Thoracic aorta (tissue), 2 donors: ENCODE measurements at regions not wholly inside any gene's neighbourhood (a gene's known extent, or its start where the extent isn't known, plus 50 kb on each side); places are given as distances from the start of the nearest gene placed in this dataset.

ENCODE experiments used
- ATAC-seq: fragments of 150-250 bp; one replicate; pipeline ENCODE4 v1.8.0; 2017; ENCODE audit warnings: low read depth; ENCODE audit not compliant: insufficient number of reproducible peaks, low FRiP score
- DNase-seq: peaks from one replicate; pipeline ENCODE4 v3.0.0-alpha.2; 2020; ENCODE audit warnings: low spot score
- H3K27ac ChIP-seq, 2 donors: fragments of 200-600 bp; sonication (generic); 1 replicate in 1 of 2; 2 replicates in 1 of 2; pipeline ENCODE4 v1.5.1; 2016; ENCODE audit warnings: mild to moderate bottlenecking in 2 of 2, moderate library complexity in 2 of 2
- H3K27me3 ChIP-seq: fragments of 200-600 bp; sonication (generic); replicated peaks from 2 replicates; pipeline ENCODE4 v1.6.0; 2016; ENCODE audit warnings: mild to moderate bottlenecking; ENCODE audit not compliant: insufficient read depth
- H3K36me3 ChIP-seq: fragments of 200-600 bp; sonication (generic); one replicate; pipeline ENCODE4 v1.5.1; 2016
- H3K4me1 ChIP-seq, 2 donors: fragments of 200-600 bp; sonication (generic); 1 replicate in 1 of 2; 2 replicates in 1 of 2; pipeline versions ENCODE4 v1.5.1 to v1.6.0; 2016; ENCODE audit warnings: low read depth in 2 of 2, mild to moderate bottlenecking in 1 of 2; ENCODE audit not compliant: control insufficient read depth in 1 of 2
- H3K4me3 ChIP-seq: fragments of 200-600 bp; sonication (generic); 2 replicates; pipeline ENCODE4 v1.5.1; 2016; ENCODE audit warnings: mild to moderate bottlenecking
- H3K9me3 ChIP-seq: fragments of 200-600 bp; sonication (generic); 2 replicates; pipeline ENCODE4 v1.5.1; 2016
- CTCF ChIP-seq: fragments of 200-600 bp; sonication (generic); IDR thresholded peaks from one replicate; pipeline ENCODE4 v1.5.1; 2019; ENCODE audit warnings: antibody characterized with exemption

- H3K4me1 ChIP-seq = peaks cover 6 to 16% of the 10 kb centered on the region in 2 donors
- DNase-seq (no peak), ATAC-seq (no peak)
- no peak for TF ChIP-seq CTCF
- H3K36me3 ChIP-seq = no peaks in the 10 kb centered on the region
- no peaks in the 10 kb centered on the region for H3K27me3 ChIP-seq
- no peaks in the 10 kb centered on the region for H3K9me3 ChIP-seq
- H3K27ac ChIP-seq = no peak overlapping the region
- H3K4me3 ChIP-seq = no peak overlapping the region
Observed at GRCh38 chr4:124151031-124151430, 561.5 kb downstream of the ANKRD50 start.

GRCh38 chr4:124152132-124152531 lies 560.4 kb downstream of the ANKRD50 start:
- TF ChIP-seq CTCF = no peak
- no peaks in the 10 kb centered on the region for H3K27me3 ChIP-seq
- H3K27ac ChIP-seq = no peak overlapping the region
- DNase-seq = no peak
- H3K9me3 ChIP-seq = no peaks in the 10 kb centered on the region
- no peak for ATAC-seq
- H3K4me1 ChIP-seq = peaks cover 0 to 5% of the 10 kb centered on the region in 2 donors
- H3K36me3 ChIP-seq = no peaks in the 10 kb centered on the region
- H3K4me3 ChIP-seq = no peak overlapping the region

- H3K9me3 ChIP-seq = no peaks in the 10 kb centered on the region
- H3K36me3 ChIP-seq = no peaks in the 10 kb centered on the region
- no peaks in the 10 kb centered on the region for H3K4me1 ChIP-seq
- DNase-seq (no peak), ATAC-seq (no peak)
- no peaks in the 10 kb centered on the region for H3K27me3 ChIP-seq
- no peak overlapping the region for H3K27ac ChIP-seq
- no peak for TF ChIP-seq CTCF
- H3K4me3 ChIP-seq = no peak overlapping the region
Observed at GRCh38 chr4:124155239-124155638, 557.3 kb downstream of the ANKRD50 start.

GRCh38 chr4:124157396-124158083 lies 555.0 kb downstream of the ANKRD50 start:
- no peak for TF ChIP-seq CTCF
- ATAC-seq = no peak

GRCh38 chr4:124163401-124163800 lies 549.1 kb downstream of the ANKRD50 start:
- peaks cover 0 to 10% of the 10 kb centered on the region in 2 donors for H3K4me1 ChIP-seq
- no peak overlapping the region for H3K27ac ChIP-seq
- no peaks in the 10 kb centered on the region for H3K9me3 ChIP-seq
- H3K27me3 ChIP-seq = no peaks in the 10 kb centered on the region
- DNase-seq = no peak
- H3K36me3 ChIP-seq = no peaks in the 10 kb centered on the region
- ATAC-seq = no peak
- no peak for TF ChIP-seq CTCF
- no peak overlapping the region for H3K4me3 ChIP-seq

More at GRCh38 chr4:124157396-124158083, 555.0 kb downstream of the ANKRD50 start:
- DNase-seq = no peak
- H3K27ac ChIP-seq = no peak overlapping the region
- no peak overlapping the region for H3K4me3 ChIP-seq
- no peaks in the 10 kb centered on the region for H3K4me1 ChIP-seq
- H3K9me3 ChIP-seq = no peaks in the 10 kb centered on the region
- no peaks in the 10 kb centered on the region for H3K36me3 ChIP-seq
- H3K27me3 ChIP-seq = no peaks in the 10 kb centered on the region
